Neural progenitor cell (in vitro differentiated cells): ENCODE measurements at regions not wholly inside any gene's neighbourhood (a gene's known extent, or its start where the extent isn't known, plus 50 kb on each side); places are given as distances from the start of the nearest gene placed in this dataset.

ENCODE experiments used
- DNase-seq: peaks from one replicate; pipeline ENCODE4 v3.0.0-alpha.2; 2016; ENCODE audit warnings: low spot score
- H2AFZ ChIP-seq: fragments of 200-600 bp; sonication (generic); replicated peaks from 2 replicates; pipeline ENCODE4 v1.6.1; 2016; ENCODE audit warnings: antibody characterized with exemption
- H3F3A ChIP-seq: fragments of 200-600 bp; sonication (generic); 2 replicates; pipeline ENCODE4 v1.6.1; 2016; ENCODE audit warnings: antibody characterized with exemption, low read depth
- H3K27ac ChIP-seq: fragments of 200-600 bp; sonication (generic); 2 replicates; pipeline ENCODE4 v1.5.1; 2016; ENCODE audit warnings: mild to moderate bottlenecking
- H3K27me3 ChIP-seq: fragments of 200-600 bp; sonication (generic); 2 replicates; pipeline ENCODE4 v1.6.1; 2016; ENCODE audit warnings: mild to moderate bottlenecking, moderate library complexity
- H3K36me3 ChIP-seq: fragments of 200-600 bp; sonication (generic); 2 replicates; pipeline ENCODE4 v1.5.1; 2016
- H3K4me1 ChIP-seq: fragments of 200-600 bp; sonication (generic); 2 replicates; pipeline ENCODE4 v1.6.1; 2016; ENCODE audit warnings: mixed run types
- H3K4me2 ChIP-seq: fragments of 200-600 bp; sonication (generic); 2 replicates; pipeline ENCODE4 v1.6.1; 2016
- H3K4me3 ChIP-seq: fragments of 200-600 bp; sonication (generic); 2 replicates; pipeline ENCODE4 v1.5.1; 2016
- H3K79me2 ChIP-seq: fragments of 200-600 bp; sonication (generic); 2 replicates; pipeline ENCODE4 v1.6.1; 2016; ENCODE audit warnings: low read depth
- H3K9ac ChIP-seq: fragments of 200-600 bp; sonication (generic); 2 replicates; pipeline ENCODE4 v1.6.1; 2016
- H3K9me3 ChIP-seq: fragments of 200-600 bp; sonication (generic); 2 replicates; pipeline ENCODE4 v1.5.1; 2016; ENCODE audit warnings: low read depth
- H4K20me1 ChIP-seq: fragments of 200-600 bp; sonication (generic); 2 replicates; pipeline ENCODE4 v1.6.1; 2016; ENCODE audit warnings: low read depth
- H3K27ac Mint-ChIP-seq: 3 replicates; pipeline ENCODE4 v1.8.0; 2021; ENCODE audit warnings: mixed read lengths
- H3K27me3 Mint-ChIP-seq: 2 replicates; pipeline ENCODE4 v1.8.0; 2022; ENCODE audit warnings: low read depth, mild to moderate bottlenecking, inconsistent platforms, moderate library complexity, mixed read lengths; ENCODE audit not compliant: insufficient read depth
- H3K36me3 Mint-ChIP-seq: 3 replicates; pipeline ENCODE4 v1.8.0; 2021; ENCODE audit warnings: mixed read lengths
- H3K4me1 Mint-ChIP-seq: 3 replicates; pipeline ENCODE4 v1.8.0; 2021; ENCODE audit warnings: mixed read lengths
- H3K4me3 Mint-ChIP-seq: 3 replicates; pipeline ENCODE4 v1.8.0; 2021; ENCODE audit warnings: mild to moderate bottlenecking, moderate library complexity, mixed read lengths
- H3K9me3 Mint-ChIP-seq: 3 replicates; pipeline ENCODE4 v1.8.0; 2020; ENCODE audit warnings: mixed read lengths
- CTCF ChIP-seq: fragments of 200-600 bp; sonication (generic); IDR thresholded peaks from 2 replicates; pipeline ENCODE4 v1.5.1; 2017; ENCODE audit warnings: antibody characterized with exemption, mild to moderate bottlenecking
- EZH2 ChIP-seq: fragments of 200-600 bp; sonication (generic); IDR thresholded peaks from 2 replicates; pipeline ENCODE4 v1.6.1; 2017; ENCODE audit warnings: antibody characterized with exemption, mild to moderate bottlenecking, moderate library complexity
- EZH2phosphoT487 ChIP-seq: fragments of 200-600 bp; sonication (generic); IDR thresholded peaks from 2 replicates; pipeline ENCODE4 v1.6.1; 2017; ENCODE audit warnings: antibody characterized with exemption

GRCh38 chr16:48946686-48947370 lies 334.8 kb downstream of the CBLN1 start:
- Histone ChIP-seq H3K36me3 (no peaks in the 10 kb centered on the region), H3K9me3 (no peaks in the 10 kb centered on the region), H3K27me3 (no peaks in the 10 kb centered on the region), H3K27ac (no peak overlapping the region), H3K4me3 (no peak overlapping the region), H3K4me1 (no peaks in the 10 kb centered on the region), H3K9ac (no peak overlapping the region), H3K79me2 (no peaks in the 10 kb centered on the region), H4K20me1 (no peaks in the 10 kb centered on the region), H3K4me2 (no peak overlapping the region), H2AFZ (no peak overlapping the region), H3F3A (no peaks in the 10 kb centered on the region)
- Mint-ChIP-seq H3K4me1 (peaks cover 4% of the 10 kb centered on the region), H3K27me3 (peaks cover 4% of the 10 kb centered on the region), H3K27ac (no peak overlapping the region), H3K9me3 (peaks cover 6% of the 10 kb centered on the region), H3K4me3 (no peak overlapping the region), H3K36me3 (no peaks in the 10 kb centered on the region)
- DNase-seq = no peak
- TF ChIP-seq CTCF = no peak
- TF ChIP-seq EZH2phosphoT487 = no peak
- TF ChIP-seq EZH2 = no peak

DNA sequence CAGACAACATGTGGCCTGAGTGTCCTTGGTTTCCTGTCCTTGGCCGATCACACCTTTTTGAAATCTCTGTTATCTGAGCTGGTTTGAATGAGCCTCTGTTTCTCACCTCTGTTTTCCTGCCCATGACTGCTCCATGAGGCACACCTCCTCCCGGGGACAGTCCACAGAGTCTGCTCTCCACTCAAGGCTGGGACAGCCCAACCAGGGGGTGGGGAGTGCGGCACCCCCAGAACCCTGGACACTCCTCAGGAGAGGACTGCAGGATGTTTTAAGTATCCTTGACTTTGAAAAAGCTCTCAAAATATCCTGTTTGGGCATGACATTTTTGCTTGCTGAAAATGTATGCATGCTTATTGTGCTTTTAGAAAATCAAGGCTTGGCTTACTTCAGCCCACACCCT lies 333.0 kb upstream of the N4BP1 start:
- Histone ChIP-seq H3K9me3 (no peaks in the 10 kb centered on the region), H2AFZ (no peak overlapping the region), H3K36me3 (no peaks in the 10 kb centered on the region), H3K27ac (no peak overlapping the region), H3K4me1 (no peaks in the 10 kb centered on the region), H3K4me2 (no peak overlapping the region), H3K9ac (no peak overlapping the region), H3K27me3 (no peaks in the 10 kb centered on the region), H4K20me1 (no peaks in the 10 kb centered on the region), H3K4me3 (no peak overlapping the region), H3F3A (no peaks in the 10 kb centered on the region), H3K79me2 (no peaks in the 10 kb centered on the region)
- H3K4me3 Mint-ChIP-seq = no peak overlapping the region
- no peak overlapping the region for H3K27ac Mint-ChIP-seq
- peaks cover 4% of the 10 kb centered on the region for H3K27me3 Mint-ChIP-seq
- H3K9me3 Mint-ChIP-seq = no peaks in the 10 kb centered on the region
- no peaks in the 10 kb centered on the region for H3K36me3 Mint-ChIP-seq
- no peak for TF ChIP-seq EZH2
- no peak for TF ChIP-seq EZH2phosphoT487
- TF ChIP-seq CTCF = no peak
- DNase-seq = no peak
- H3K4me1 Mint-ChIP-seq = no peaks in the 10 kb centered on the region

GRCh38 chr16:48936811-48937210 lies 326.8 kb upstream of the N4BP1 start:
- peaks cover 2% of the 10 kb centered on the region for H3K4me1 Mint-ChIP-seq
- Histone ChIP-seq H3K4me3 (no peak overlapping the region), H3K4me1 (peaks cover 7% of the 10 kb centered on the region), H3K27ac (no peak overlapping the region), H3K79me2 (no peaks in the 10 kb centered on the region), H3K9ac (no peak overlapping the region), H3F3A (peaks cover 8% of the 10 kb centered on the region), H2AFZ (no peak overlapping the region), H4K20me1 (no peaks in the 10 kb centered on the region), H3K36me3 (no peaks in the 10 kb centered on the region), H3K9me3 (no peaks in the 10 kb centered on the region), H3K4me2 (no peak overlapping the region), H3K27me3 (no peaks in the 10 kb centered on the region)
- DNase-seq = no peak
- no peaks in the 10 kb centered on the region for H3K9me3 Mint-ChIP-seq
- no peak for TF ChIP-seq EZH2phosphoT487
- no peak for TF ChIP-seq CTCF
- TF ChIP-seq EZH2 = no peak
- H3K36me3 Mint-ChIP-seq = no peaks in the 10 kb centered on the region
- peaks cover 2% of the 10 kb centered on the region for H3K27me3 Mint-ChIP-seq
- H3K4me3 Mint-ChIP-seq = no peak overlapping the region
- no peak overlapping the region for H3K27ac Mint-ChIP-seq
